ENCODE measurements at regions not wholly inside any gene's neighbourhood (a gene's known extent, or its start where the extent isn't known, plus 50 kb on each side); places are given as distances from the start of the nearest gene placed in this dataset.

GRCh38 chr10:14429043-14429700 is 98.4 kb upstream of the FRMD4A start:
- TF ChIP-seq MAFG (tag; conservative IDR thresholded peaks at IDR 0.05) (no peak), E2F4 (CRISPR knock-in tag; IDR thresholded peaks at IDR 0.05; ENCODE audit: low read depth) (no peak), CC2D1A (IDR thresholded peaks at IDR 0.05) (no peak), CTCF (IDR thresholded peaks at IDR 0.05 in 2 of 3, conservative IDR thresholded peaks at IDR 0.05 in 1 of 3; ENCODE audit: insufficient read depth in 2 of 3, low read depth in 1 of 3, low read length in 3 of 3) (no peak)

All from K562 (cell line).